A673 (cell line): ENCODE measurements at regions not wholly inside any gene's neighbourhood (a gene's known extent, or its start where the extent isn't known, plus 50 kb on each side); places are given as distances from the start of the nearest gene placed in this dataset.

Source experiments
- CTCF ChIP-seq: fragments of 300-800, 200-600 bp; sonication (generic); conservative IDR thresholded peaks from 2 replicates; pipeline ENCODE4 v1.5.1; 2017; ENCODE audit warnings: low read depth, mild to moderate bottlenecking, antibody characterized with exemption, low read length, moderate library complexity, mixed read lengths
- EZH2 ChIP-seq: fragments of 200-600 bp; sonication (generic); IDR thresholded peaks from 2 replicates; pipeline ENCODE4 v1.6.1; 2017; ENCODE audit warnings: borderline replicate concordance, low read depth, mild to moderate bottlenecking, mixed read lengths, antibody characterized with exemption, low read length; ENCODE audit not compliant: poor library complexity, severe bottlenecking

- TF ChIP-seq EZH2 (no peak), CTCF (no peak)
These were observed 111.6 kb upstream of the ACP3 start for GRCh38 chr3:132205609-132206008.
